ENCODE measurements at regions not wholly inside any gene's neighbourhood (a gene's known extent, or its start where the extent isn't known, plus 50 kb on each side); places are given as distances from the start of the nearest gene placed in this dataset.

DNA sequence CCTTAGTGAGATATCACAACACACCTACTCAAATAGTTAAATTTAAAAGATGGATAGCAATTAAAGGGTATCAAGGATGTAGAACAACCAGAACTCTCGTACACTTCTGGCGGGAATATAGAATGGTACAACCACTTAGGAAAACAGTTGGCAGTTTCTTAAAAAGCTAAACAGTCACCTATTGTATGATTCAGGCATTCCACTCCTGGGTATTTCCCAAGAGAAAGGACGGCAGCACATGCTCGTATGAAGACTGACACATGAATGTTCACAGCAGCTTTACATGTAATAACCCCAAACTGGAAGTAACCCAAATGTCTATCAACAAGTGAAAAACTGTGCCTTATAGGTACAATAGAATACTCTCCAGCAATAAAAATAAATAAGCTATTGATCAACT is 465.2 kb downstream of the VRK1 start:
- DNase-seq (no peak), ATAC-seq (replicated peaks in 1 of 2) (no peak)
- H3K27me3 Mint-ChIP-seq (ENCODE audit: low read depth) = no peaks in the 10 kb centered on the region
- peaks cover 0 to 1% of the 10 kb centered on the region in 2 donors for H3K36me3 Mint-ChIP-seq (ENCODE audit: insufficient read depth in 2 of 2)
- no peak overlapping the region for H3K4me3 Mint-ChIP-seq
- H3K9me3 Mint-ChIP-seq = peaks cover 0 to 2% of the 10 kb centered on the region in 2 donors
- peaks cover 8% of the 10 kb centered on the region for H3K4me1 Mint-ChIP-seq (ENCODE audit: low read depth)
- H3K27ac Mint-ChIP-seq = no peak overlapping the region

DNA sequence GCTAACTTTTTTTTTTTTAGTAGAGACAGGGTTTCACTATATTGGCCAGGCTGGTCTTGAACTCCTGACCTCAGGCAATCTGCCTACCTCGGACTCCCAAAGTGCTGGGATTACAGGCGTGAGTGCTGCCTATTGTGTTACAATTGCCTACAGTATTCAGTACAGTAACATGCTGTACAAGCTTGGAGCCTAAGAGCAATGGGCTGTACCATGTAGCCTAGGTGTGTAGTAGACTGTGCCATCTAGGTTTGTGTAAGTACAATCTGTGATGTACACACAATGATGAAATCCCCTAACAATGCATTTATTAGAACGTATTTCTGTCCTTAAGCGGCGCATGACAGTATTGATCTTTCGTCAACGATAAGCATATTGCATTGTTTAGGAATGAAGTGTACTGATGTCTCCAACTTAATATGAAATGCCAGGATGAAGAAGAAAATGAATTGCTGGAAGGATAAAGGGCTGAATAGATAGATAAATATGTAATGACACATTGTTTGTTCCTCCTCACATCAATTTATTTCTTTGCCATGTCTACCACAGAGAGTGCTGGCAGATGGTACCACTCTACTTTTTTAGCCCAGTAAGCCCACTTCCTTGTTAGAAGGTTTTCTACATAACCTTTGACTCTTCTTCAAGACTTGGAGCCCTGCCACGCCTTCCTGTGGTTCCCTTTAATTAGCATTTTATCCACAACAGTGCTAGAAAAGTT is 467.5 kb downstream of the VRK1 start:
- ATAC-seq (replicated peaks in 1 of 2) (no peak), DNase-seq (no peak)
- no peak overlapping the region for H3K4me3 Mint-ChIP-seq
- peaks cover 0 to 2% of the 10 kb centered on the region in 2 donors for H3K9me3 Mint-ChIP-seq
- no peaks in the 10 kb centered on the region for H3K27me3 Mint-ChIP-seq (ENCODE audit: low read depth)
- H3K36me3 Mint-ChIP-seq (ENCODE audit: insufficient read depth in 2 of 2) = peaks cover 0 to 1% of the 10 kb centered on the region in 2 donors
- H3K4me1 Mint-ChIP-seq (ENCODE audit: low read depth) = peaks cover 24% of the 10 kb centered on the region
- H3K27ac Mint-ChIP-seq = no peak overlapping the region

DNA sequence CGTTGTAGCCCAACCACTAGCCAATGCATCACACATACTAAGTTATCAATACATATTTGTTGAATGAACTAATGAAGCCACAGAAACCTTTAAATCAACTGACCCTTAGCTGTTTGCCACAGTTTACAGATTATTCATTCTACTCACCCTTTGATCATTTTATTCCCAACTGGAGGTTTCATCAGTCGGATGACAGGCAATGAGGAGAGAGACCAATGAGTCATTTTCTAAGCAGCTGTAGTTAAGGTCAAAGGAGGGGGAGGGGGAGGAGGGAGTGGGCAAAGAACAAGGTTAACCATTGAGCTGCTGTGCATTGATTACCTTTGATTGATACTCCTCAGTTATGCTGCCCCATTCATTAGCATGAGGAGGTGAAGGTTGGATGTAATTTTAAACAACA is 469.5 kb downstream of the VRK1 start:
- peaks cover 24% of the 10 kb centered on the region for H3K4me1 Mint-ChIP-seq (ENCODE audit: low read depth)
- no peak overlapping the region for H3K27ac Mint-ChIP-seq
- ATAC-seq (replicated peaks in 1 of 2) (no peak), DNase-seq (no peak)
- no peak overlapping the region for H3K4me3 Mint-ChIP-seq
- H3K36me3 Mint-ChIP-seq (ENCODE audit: insufficient read depth in 2 of 2) = no peaks in the 10 kb centered on the region
- no peaks in the 10 kb centered on the region for H3K27me3 Mint-ChIP-seq (ENCODE audit: low read depth)
- H3K9me3 Mint-ChIP-seq = peaks cover 0 to 2% of the 10 kb centered on the region in 2 donors

DNA sequence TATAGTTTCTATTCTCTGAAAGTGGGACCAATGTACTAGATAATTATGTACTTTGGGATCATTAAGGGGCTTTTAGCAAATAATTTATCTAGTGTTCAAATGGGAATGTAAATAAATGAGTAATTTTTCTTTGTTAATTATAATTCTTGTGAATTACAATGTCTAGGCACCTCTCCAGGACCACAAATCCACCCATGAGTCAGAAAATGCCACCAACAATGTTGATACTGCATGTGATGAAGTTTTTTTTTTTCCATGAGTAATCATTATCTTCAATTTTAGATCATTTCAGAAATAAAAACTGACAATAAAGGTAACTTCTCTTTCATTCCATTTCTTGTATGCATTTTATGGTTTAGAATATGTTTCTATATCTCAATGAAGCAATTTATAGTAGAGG is 470.3 kb downstream of the VRK1 start:
- ATAC-seq (replicated peaks in 1 of 2) = no peak
- H3K27ac Mint-ChIP-seq = no peak overlapping the region
- H3K4me3 Mint-ChIP-seq = no peak overlapping the region
- no peaks in the 10 kb centered on the region for H3K27me3 Mint-ChIP-seq (ENCODE audit: low read depth)
- H3K9me3 Mint-ChIP-seq = peaks cover 0 to 2% of the 10 kb centered on the region in 2 donors
- H3K4me1 Mint-ChIP-seq (ENCODE audit: low read depth) = peaks cover 24% of the 10 kb centered on the region
- H3K36me3 Mint-ChIP-seq (ENCODE audit: insufficient read depth in 2 of 2) = no peaks in the 10 kb centered on the region
- no peak for DNase-seq

DNA sequence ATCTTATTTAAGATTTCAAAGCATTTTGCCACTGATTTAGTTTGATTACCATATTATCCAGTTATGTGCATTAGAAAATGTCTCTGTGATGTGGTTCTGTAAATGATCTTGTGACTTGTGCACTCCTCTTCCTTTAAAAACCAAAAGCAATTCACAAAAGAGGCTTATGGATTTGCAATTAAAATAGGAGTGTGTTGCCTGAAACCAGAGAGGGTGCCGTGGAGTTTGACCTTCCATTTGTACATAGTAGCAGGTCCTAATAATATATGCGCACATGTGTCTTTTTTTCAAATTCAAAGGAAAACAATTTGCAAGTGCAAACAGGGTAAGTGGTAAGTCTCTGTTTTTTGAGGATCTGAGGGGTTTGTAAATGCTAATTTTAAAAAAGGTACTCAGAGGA is 470.9 kb downstream of the VRK1 start:
- Mint-ChIP-seq H3K27me3 (ENCODE audit: low read depth) (no peaks in the 10 kb centered on the region), H3K4me1 (ENCODE audit: low read depth) (peaks cover 24% of the 10 kb centered on the region), H3K9me3 (peaks cover 0 to 2% of the 10 kb centered on the region in 2 donors), H3K27ac (no peak overlapping the region), H3K4me3 (no peak overlapping the region), H3K36me3 (ENCODE audit: insufficient read depth in 2 of 2) (no peaks in the 10 kb centered on the region)
- DNase-seq = no peak
- no peak for ATAC-seq (replicated peaks in 1 of 2)

DNA sequence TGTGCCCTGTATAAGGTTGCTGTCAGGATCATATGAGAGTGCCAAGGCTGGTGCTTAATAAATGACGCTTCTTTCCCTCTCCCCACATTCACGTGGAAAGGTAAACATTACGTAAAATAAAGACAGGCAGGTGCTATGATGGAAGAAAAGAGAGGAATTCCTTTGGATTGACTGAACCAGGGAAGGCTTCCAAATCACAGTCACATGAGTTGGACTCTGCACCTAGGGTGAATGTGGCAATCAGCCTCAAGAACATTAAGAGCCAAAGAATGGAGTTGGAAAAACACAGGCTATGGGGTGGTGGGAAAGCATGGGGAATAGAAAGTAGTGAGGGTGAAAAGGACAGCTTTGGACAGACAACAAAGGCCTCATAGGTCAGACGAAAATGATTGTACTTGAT is 473.1 kb downstream of the VRK1 start:
- no peak for DNase-seq
- no peaks in the 10 kb centered on the region for H3K9me3 Mint-ChIP-seq
- no peaks in the 10 kb centered on the region for H3K27me3 Mint-ChIP-seq (ENCODE audit: low read depth)
- no peak overlapping the region for H3K4me3 Mint-ChIP-seq
- H3K4me1 Mint-ChIP-seq (ENCODE audit: low read depth) = peaks cover 24% of the 10 kb centered on the region
- no peak for ATAC-seq (replicated peaks in 1 of 2)
- H3K36me3 Mint-ChIP-seq (ENCODE audit: insufficient read depth in 2 of 2) = no peaks in the 10 kb centered on the region
- H3K27ac Mint-ChIP-seq = no peak overlapping the region

DNA sequence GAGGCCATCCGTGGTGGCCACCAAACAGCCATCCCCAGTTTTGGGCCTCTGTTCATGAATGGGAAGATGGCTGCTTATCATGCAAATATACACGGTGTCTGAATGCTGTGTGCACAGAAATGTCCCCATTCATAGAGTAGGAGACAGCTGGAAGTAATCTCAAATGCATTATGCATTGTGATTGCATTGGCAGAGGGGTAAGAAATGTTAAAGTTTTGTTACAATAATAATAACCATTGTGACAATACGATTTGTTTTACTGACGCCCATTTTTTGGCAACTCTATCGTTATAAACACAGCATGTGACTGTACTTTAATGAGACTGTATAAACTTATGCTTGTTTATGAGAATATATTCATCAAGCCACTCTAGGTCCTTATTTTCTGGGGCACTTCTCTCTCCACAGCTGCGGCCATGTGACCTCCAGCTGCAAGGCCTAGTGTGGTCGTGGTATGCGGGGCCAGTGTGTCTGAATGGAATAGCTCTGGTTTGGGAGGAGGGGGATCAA is 474.3 kb downstream of the VRK1 start:
- ATAC-seq (replicated peaks in 1 of 2) = no peak
- Mint-ChIP-seq H3K4me1 (ENCODE audit: low read depth) (peaks cover 34% of the 10 kb centered on the region), H3K27ac (no peak overlapping the region), H3K9me3 (no peaks in the 10 kb centered on the region), H3K4me3 (no peak overlapping the region), H3K27me3 (ENCODE audit: low read depth) (no peaks in the 10 kb centered on the region), H3K36me3 (ENCODE audit: insufficient read depth in 2 of 2) (no peaks in the 10 kb centered on the region)
- DNase-seq = no peak

DNA sequence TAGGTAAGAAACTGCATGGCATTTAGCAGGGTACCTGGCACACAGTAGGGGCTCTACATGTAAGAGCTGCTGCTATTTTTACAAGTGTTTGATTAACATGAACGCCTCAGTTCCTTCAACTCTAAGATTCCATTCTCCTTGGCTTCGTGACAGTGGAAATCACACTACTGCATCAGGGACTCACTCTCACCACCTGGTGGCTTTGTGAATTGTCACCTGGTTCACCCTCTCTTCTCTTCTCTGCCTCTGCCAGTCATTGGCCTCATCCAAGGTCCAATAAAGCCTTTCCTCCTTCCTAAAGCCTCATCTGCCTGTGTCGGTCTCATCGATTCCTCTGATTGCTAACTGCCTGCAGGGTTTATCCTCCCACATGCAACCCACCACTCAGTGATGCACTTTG is 476.4 kb downstream of the VRK1 start:
- Mint-ChIP-seq H3K4me1 (ENCODE audit: low read depth) (peaks cover 22% of the 10 kb centered on the region), H3K36me3 (ENCODE audit: insufficient read depth in 2 of 2) (no peaks in the 10 kb centered on the region), H3K4me3 (no peak overlapping the region), H3K27me3 (ENCODE audit: low read depth) (no peaks in the 10 kb centered on the region), H3K27ac (no peak overlapping the region), H3K9me3 (no peaks in the 10 kb centered on the region)
- DNase-seq (no peak), ATAC-seq (replicated peaks in 1 of 2) (no peak)

DNA sequence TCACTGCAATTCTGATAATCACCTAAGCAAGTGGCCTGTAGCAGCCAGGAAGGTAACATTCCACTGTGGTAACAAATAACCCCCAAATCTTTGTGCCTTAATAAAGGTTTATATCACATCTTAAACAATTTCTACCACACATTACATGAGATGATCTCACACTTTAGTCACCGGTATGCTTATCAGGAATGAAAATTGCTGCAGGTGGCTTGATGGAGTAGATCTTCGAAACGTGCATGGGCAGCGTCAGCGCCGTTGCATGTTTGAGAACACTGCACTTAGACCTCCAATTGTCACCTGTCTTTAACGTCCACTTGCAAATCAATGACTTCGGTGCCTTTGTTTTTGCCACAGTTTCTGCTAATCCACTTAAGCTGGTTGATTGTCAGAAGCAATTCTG is 477.4 kb downstream of the VRK1 start:
- no peak for ATAC-seq (replicated peaks in 1 of 2)
- Mint-ChIP-seq H3K27me3 (ENCODE audit: low read depth) (no peaks in the 10 kb centered on the region), H3K9me3 (no peaks in the 10 kb centered on the region), H3K27ac (no peak overlapping the region), H3K4me1 (ENCODE audit: low read depth) (peaks cover 16% of the 10 kb centered on the region), H3K4me3 (no peak overlapping the region), H3K36me3 (ENCODE audit: insufficient read depth in 2 of 2) (no peaks in the 10 kb centered on the region)
- no peak for DNase-seq

DNA sequence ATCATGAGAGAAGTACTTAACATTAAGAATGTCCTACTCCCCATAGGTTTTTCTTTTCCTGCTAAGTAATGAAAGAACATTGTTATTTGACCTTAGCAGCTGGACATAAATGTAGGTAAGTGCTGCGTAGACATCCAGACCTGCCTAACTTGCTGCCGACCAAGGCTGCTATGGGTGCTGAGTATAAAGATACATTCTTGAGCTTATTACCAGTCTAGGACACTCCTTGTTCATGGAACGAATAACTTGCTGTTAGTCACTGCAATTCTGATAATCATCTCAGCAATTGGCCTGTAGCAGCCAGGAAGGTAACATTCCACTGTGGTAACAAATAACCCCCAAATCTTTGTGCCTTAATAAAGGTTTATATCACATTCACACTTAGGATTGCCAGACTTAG is 478.1 kb downstream of the VRK1 start:
- H3K27ac Mint-ChIP-seq = no peak overlapping the region
- peaks cover 16% of the 10 kb centered on the region for H3K4me1 Mint-ChIP-seq (ENCODE audit: low read depth)
- DNase-seq = no peak
- H3K4me3 Mint-ChIP-seq = no peak overlapping the region
- no peaks in the 10 kb centered on the region for H3K27me3 Mint-ChIP-seq (ENCODE audit: low read depth)
- ATAC-seq (replicated peaks in 1 of 2) = no peak
- no peaks in the 10 kb centered on the region for H3K36me3 Mint-ChIP-seq (ENCODE audit: insufficient read depth in 2 of 2)
- H3K9me3 Mint-ChIP-seq = no peaks in the 10 kb centered on the region

DNA sequence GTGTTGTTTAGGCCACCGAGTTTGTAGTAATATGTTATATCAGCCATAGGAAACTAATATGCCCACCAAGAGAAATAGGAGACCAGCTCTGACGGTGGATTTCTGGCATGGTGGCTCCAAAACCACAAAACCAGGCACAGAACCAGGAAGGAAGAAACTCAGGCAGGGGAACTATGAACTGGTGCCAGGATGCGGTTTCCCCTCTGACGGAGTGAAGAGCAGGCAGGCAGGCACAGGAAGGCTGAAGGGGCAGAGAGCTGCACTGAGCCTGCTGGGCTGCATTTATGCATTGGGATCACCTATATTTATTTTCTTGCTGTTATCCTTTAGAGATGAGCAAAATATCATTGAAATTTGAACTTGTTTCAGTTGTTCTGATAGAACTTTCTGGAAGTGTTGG is 479.4 kb downstream of the VRK1 start:
- H3K4me1 Mint-ChIP-seq (ENCODE audit: low read depth) = peaks cover 16% of the 10 kb centered on the region
- no peaks in the 10 kb centered on the region for H3K36me3 Mint-ChIP-seq (ENCODE audit: insufficient read depth in 2 of 2)
- no peaks in the 10 kb centered on the region for H3K9me3 Mint-ChIP-seq
- no peaks in the 10 kb centered on the region for H3K27me3 Mint-ChIP-seq (ENCODE audit: low read depth)
- ATAC-seq (replicated peaks in 1 of 2) (no peak), DNase-seq (no peak)
- H3K4me3 Mint-ChIP-seq = no peak overlapping the region
- peak overlapping the region; percentile 52 for H3K27ac Mint-ChIP-seq

DNA sequence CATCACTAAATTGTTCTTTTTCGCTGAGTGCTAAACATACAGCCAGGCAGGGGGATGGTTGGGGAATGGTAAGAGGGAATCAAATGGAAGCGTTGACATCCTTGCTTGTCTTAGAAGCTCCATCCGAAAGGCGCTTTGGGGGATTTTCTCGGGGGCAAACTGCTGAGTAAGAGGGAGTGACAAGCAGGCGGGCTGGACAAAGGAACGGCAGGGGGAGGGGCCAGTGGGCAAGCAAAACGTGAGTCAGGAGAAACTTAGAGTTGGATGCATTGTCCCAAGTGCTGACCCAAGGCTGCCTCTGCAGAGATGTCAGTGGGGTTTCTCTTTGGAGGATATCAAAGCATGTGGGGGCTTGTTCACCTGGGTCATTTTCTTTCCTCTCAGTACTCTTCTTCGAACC is 480.5 kb downstream of the VRK1 start:
- Mint-ChIP-seq H3K27ac (no peak overlapping the region), H3K27me3 (ENCODE audit: low read depth) (no peaks in the 10 kb centered on the region), H3K9me3 (no peaks in the 10 kb centered on the region), H3K4me3 (no peak overlapping the region), H3K4me1 (ENCODE audit: low read depth) (peaks cover 16% of the 10 kb centered on the region), H3K36me3 (ENCODE audit: insufficient read depth in 2 of 2) (no peaks in the 10 kb centered on the region)
- ATAC-seq (replicated peaks in 1 of 2) = no peak
- no peak for DNase-seq

DNA sequence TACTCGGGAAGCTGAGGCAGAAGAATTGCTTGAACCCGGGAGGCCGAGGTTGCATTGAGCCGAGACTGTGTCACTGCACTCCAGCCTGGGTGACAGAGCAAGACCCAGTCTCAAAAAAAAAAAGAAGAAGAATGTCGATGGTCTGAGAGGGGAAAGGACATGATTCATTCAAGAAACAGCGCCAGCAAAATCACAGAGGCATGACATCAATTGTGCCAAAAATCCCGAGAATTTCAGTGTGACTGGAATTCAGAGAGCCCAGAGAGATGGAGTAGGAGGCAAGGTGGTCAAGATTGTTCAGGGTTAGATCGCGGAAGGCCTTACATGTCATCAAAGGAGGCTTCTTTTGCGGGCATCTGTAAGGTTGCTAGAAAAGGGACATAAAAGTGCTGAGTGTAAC is 483.3 kb downstream of the VRK1 start:
- H3K36me3 Mint-ChIP-seq (ENCODE audit: insufficient read depth in 2 of 2) = no peaks in the 10 kb centered on the region

DNA sequence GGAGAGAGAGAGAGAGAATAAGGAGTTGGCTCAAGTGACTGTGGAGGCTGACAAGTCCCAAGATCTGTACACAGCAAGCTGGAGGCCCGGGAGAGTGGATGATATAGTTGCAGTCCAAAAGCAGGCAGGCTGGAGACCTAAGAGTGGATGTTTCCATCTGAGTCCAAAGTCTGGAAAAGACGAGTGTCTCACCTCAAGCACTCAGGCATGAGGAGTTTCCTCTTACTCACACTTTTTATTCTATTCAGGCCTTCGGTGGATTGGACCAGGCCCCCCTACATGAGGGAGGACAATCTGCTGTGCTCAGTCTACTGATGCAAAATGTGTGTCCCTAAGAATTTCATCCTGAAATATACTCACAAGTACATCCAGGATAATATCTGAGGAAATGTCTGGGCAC is 484.6 kb downstream of the VRK1 start:
- Mint-ChIP-seq H3K9me3 (no peaks in the 10 kb centered on the region), H3K36me3 (ENCODE audit: insufficient read depth in 2 of 2) (no peaks in the 10 kb centered on the region), H3K4me3 (no peak overlapping the region), H3K27me3 (ENCODE audit: low read depth) (no peaks in the 10 kb centered on the region), H3K4me1 (ENCODE audit: low read depth) (peaks cover 2% of the 10 kb centered on the region), H3K27ac (no peak overlapping the region)
- ATAC-seq (replicated peaks in 1 of 2) (no peak), DNase-seq (no peak)

More for the DNA sequence above, 483.3 kb downstream of the VRK1 start:
- no peak overlapping the region for H3K4me3 Mint-ChIP-seq
- peaks cover 14% of the 10 kb centered on the region for H3K4me1 Mint-ChIP-seq (ENCODE audit: low read depth)
- ATAC-seq (replicated peaks in 1 of 2) (no peak), DNase-seq (no peak)
- no peak overlapping the region for H3K27ac Mint-ChIP-seq
- no peaks in the 10 kb centered on the region for H3K27me3 Mint-ChIP-seq (ENCODE audit: low read depth)
- H3K9me3 Mint-ChIP-seq = no peaks in the 10 kb centered on the region
